Stimulated activated CD8-positive, alpha-beta memory T cell treated with anti-CD3 and anti-CD28 coated beads, Interleukin-12 subunit alpha, Interleukin-12 subunit beta, amount 100 ng/mL, for 24 hours (primary cell): ENCODE measurements at regions not wholly inside any gene's neighbourhood (a gene's known extent, or its start where the extent isn't known, plus 50 kb on each side); places are given as distances from the start of the nearest gene placed in this dataset.
"Not testable (repeated sequence)": the region's sequence is repeated elsewhere in the genome, so short reads cannot be mapped to it uniquely, and the experiment has no call there.

ENCODE experiments used
- DNase-seq: peaks from one replicate; pipeline ENCODE4 v3.0.0-alpha.2; 2020; ENCODE audit errors: extremely low read depth

- DNase-seq = no peak
Observed at GRCh38 chr18:51248685-51249084, 51.2 kb upstream of the MEX3C start.

DNA sequence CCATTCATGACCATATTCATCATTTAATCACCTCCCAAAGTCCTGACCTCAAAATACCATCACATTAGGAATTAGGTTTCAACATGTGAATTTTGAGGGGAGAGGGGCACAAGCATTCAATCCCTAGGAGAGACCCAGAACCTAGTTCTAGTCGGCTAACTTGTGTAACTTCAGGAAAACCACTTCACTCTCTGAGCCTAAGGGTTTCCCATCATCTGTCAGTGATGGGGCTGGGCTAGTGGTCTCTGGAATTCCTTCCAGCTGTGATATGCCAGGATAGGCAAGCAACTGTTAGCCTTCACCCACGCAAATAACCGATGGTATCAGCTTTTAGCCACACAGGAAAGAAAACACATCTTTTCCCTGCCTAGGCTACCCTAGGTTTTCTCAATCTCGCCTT, 52.5 kb upstream of the MEX3C start:
- DNase-seq = no peak

DNA sequence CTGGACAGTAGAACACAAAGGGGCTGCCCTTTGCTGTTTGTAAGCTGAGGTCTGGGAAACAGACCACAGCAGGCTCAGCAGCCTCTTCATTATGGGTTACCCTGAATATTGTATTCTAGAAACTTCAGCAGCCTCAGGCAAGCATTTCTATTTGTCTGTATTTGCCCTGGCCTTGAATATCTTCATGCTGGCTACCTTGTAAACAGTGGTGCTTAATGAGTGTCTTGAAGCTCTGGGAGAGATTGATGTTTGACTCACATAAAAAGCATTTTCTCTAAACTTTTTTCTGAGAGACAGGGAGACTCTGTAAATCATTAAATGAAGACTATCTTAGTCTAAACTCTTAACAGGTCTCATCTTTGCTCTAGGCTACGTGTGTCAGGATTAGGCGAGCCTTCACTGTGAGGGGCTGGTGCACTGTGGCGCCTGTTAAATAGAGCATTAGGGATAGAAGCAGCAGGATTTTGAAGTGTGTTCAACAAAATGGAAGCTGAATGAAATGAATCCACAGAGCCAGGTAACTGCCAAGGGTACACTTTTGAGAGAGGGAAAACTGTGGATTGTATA, 53.1 kb upstream of the MEX3C start:
- no peak for DNase-seq

GRCh38 chr18:51251625-51252024, 54.1 kb upstream of the MEX3C start:
- DNase-seq = no peak

DNA sequence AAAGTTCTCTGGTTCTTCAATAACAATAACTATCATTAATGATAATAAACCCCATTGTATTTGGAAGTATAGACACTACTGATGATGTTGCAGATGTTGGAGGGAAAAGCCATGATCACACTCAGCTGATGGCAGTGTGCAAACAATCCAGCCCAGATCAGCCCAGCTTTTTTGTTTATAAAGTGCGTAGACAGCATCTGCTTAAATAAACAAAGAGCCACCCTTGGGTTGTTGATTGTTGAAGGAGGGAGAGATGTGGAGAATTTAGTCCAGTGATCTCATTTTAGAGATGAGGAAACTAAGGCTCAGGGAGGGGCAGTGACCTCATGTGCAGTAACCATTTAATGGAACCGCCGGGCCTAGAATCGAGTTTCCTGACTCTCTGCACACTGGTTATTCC, 56.0 kb upstream of the MEX3C start:
- no peak for DNase-seq

GRCh38 chr18:51255693-51256092, 58.2 kb upstream of the MEX3C start:
- no peak for DNase-seq

DNA sequence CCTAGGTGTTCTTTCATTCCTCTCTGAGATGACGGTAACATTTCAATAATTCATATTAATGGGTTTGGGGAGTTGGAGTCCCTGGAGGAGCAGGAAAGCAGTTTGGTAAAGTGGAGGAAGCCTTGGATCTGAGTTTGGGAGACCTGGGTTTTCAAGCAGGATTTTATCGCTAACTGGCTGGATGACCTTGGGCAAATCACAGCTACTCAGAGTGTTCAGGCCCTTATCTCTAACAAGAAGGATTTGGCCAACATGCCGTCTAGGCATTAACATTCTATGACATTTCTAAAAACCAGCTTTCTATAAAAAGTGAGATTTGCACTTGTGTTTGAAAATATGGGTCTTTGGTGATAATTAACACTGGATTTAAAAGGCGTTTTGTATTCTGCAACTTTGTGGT, 59.7 kb upstream of the MEX3C start:
- DNase-seq = no peak

- no peak for DNase-seq
Observed at GRCh38 chr18:51260118-51260517, 62.6 kb upstream of the MEX3C start.

DNA sequence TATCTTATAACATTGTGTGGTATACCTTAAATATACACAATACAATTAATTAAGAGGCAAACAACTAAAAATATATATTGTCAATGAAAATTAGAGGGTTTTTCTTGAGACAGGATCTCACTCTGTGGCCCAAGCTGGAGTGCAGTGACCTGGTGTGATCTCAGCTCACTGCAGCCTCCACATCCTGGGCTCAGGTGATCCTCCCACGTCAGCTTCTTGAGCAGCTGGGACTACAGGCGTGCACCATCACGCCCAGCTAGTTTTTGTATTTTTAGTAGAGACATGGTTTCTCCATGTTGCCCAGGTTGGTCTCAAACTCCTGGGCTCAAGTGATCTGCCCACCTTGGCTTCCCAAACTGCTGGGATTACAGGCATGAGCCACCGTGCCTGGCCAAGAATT, 68.6 kb upstream of the MEX3C start:
- DNase-seq = not testable (repeated sequence)

GRCh38 chr18:51266773-51267172, 69.3 kb upstream of the MEX3C start:
- no peak for DNase-seq

- no peak for DNase-seq
Observed at GRCh38 chr18:51273437-51273836, 76.0 kb upstream of the MEX3C start.

DNA sequence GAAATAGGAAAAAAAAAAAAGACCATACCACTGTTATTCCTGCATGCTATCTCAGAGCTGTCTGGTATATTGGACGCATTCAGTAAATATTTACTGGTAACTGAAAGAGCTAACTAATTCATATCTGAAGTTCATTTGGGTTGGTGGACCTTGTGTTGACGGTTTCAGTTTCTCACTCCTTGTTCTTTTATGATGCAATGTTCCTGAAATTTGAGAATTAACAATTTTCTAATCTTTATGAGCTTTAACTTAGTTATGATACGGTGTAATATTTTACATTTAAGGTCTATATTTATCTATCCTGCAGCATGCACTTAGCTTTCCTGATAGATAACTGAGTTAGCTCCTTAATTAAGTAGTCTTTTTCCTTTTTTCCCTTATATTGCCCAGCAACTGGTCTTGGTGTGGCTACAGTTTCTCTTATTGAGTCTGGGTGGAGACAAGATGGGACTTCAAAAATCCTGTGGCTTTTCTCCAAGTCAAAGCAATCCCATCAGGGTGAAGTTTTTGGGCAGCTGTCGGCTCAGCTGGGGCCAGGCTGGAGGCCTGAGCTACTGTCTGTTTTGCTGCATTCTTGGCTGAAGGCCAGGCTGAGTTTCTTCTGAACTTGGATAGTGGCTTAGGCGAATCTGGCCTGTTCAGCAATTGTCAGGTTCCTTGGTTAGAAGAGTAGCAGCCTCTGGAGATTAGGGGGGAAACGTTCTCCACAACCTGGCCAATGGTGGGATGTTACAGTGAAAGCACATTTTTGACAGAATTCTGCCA, 78.4 kb upstream of the MEX3C start:
- no peak for DNase-seq

GRCh38 chr18:51278045-51278649, 80.7 kb upstream of the MEX3C start:
- no peak for DNase-seq

- DNase-seq = no peak
Observed at GRCh38 chr18:51279367-51279984, 82.0 kb upstream of the MEX3C start.

- no peak for DNase-seq
Observed at GRCh38 chr18:51287818-51288508, 90.5 kb upstream of the MEX3C start.

GRCh38 chr18:51288582-51288981, 91.1 kb upstream of the MEX3C start:
- no peak for DNase-seq

GRCh38 chr18:51290860-51291259, 93.4 kb upstream of the MEX3C start:
- DNase-seq = no peak

DNA sequence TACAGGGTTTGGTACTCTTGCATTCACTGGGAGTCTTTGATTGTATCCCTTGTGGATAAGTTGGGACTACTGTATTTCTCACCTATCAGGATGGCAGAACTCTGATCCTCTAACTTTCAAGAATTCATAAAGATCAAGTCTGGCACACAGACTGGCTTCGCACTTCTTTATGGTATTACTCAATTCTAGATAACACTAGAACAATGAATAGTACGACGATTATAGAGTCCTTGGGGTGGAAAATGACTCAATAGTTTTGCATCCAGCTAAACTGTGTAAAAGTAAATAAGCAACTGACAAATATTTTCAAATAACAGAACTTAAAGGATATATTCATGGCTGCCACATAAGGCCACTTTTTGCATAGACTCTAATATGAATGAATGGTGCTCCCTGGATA, 103.4 kb upstream of the MEX3C start:
- DNase-seq = no peak

GRCh38 chr18:51301376-51301775, 103.9 kb upstream of the MEX3C start:
- no peak for DNase-seq

GRCh38 chr18:51316677-51317076, 119.2 kb upstream of the MEX3C start:
- DNase-seq = no peak

- DNase-seq = no peak
Observed at GRCh38 chr18:51321696-51322095, 124.2 kb upstream of the MEX3C start.

DNA sequence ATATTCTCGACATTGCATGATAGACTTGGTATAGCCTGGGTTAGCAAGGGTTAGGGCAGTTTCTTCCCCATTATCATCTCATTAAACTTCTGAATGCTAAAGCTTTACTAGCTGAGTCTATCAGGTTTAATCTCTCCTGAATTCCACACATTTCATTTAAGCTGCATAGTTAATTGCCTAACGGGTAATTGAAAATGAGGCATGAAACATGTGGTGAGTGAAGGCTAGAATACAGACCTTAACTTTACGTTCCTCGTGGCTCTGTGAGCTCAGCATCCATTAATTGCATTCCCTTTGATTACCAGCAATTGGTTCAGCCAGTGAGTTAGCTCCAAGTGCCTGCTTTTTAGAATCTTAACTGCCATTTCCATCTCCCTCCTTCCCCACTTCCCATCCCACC, 126.5 kb upstream of the MEX3C start:
- DNase-seq = no peak
